ES-I3 (cell line): ENCODE measurements at regions not wholly inside any gene's neighbourhood (a gene's known extent, or its start where the extent isn't known, plus 50 kb on each side); places are given as distances from the start of the nearest gene placed in this dataset.

Source experiments
- H3K36me3 ChIP-seq: 2 replicates; pipeline ENCODE4 v1.6.1; 2013; ENCODE audit warnings: mild to moderate bottlenecking, low read length, control low read depth, moderate library complexity; ENCODE audit not compliant: insufficient read depth
- H3K4me1 ChIP-seq: 2 replicates; pipeline ENCODE4 v1.6.1; 2013; ENCODE audit warnings: mild to moderate bottlenecking, control low read depth, low read length; ENCODE audit not compliant: insufficient read depth
- H3K9ac ChIP-seq: 2 replicates; pipeline ENCODE4 v1.6.1; 2013; ENCODE audit warnings: low read depth, mild to moderate bottlenecking, low read length, moderate library complexity
- H3K9me3 ChIP-seq: 2 replicates; pipeline ENCODE4 v1.6.1; 2013; ENCODE audit warnings: mild to moderate bottlenecking, low read length, moderate library complexity; ENCODE audit not compliant: control insufficient read depth, insufficient read depth

- no peaks in the 10 kb centered on the region; the same call in 1 of the 2 replicates for H3K4me1 ChIP-seq
- H3K9ac ChIP-seq: no peak overlapping the region
- H3K36me3 ChIP-seq: no peaks in the 10 kb centered on the region
- peaks cover 1% of the 10 kb centered on the region; the same call in 1 of the 2 replicates for H3K9me3 ChIP-seq
Measured at GRCh38 chr2:156099382-156099781, 233.1 kb downstream of the NR4A2 start.

GRCh38 chr2:156098506-156098905 is 234.0 kb downstream of the NR4A2 start:
- Histone ChIP-seq H3K36me3 (no peaks in the 10 kb centered on the region), H3K4me1 (no peaks in the 10 kb centered on the region; the same call in 1 of the 2 replicates), H3K9ac (no peak overlapping the region), H3K9me3 (peaks cover 3% of the 10 kb centered on the region; the same call in 1 of the 2 replicates)

- H3K9ac ChIP-seq: no peak overlapping the region
- no peaks in the 10 kb centered on the region; the same call in 1 of the 2 replicates for H3K9me3 ChIP-seq
- H3K4me1 ChIP-seq: no peaks in the 10 kb centered on the region
- no peaks in the 10 kb centered on the region; the same call in 1 of the 2 replicates for H3K36me3 ChIP-seq
Measured at GRCh38 chr2:156088587-156088986, 243.9 kb downstream of the NR4A2 start.

- H3K36me3 ChIP-seq: no peaks in the 10 kb centered on the region; the same call in 1 of the 2 replicates
- no peak overlapping the region for H3K9ac ChIP-seq
- no peaks in the 10 kb centered on the region; the same call in 1 of the 2 replicates for H3K9me3 ChIP-seq
- no peaks in the 10 kb centered on the region for H3K4me1 ChIP-seq
Measured at GRCh38 chr2:156087875-156088274, 244.6 kb downstream of the NR4A2 start.

- Histone ChIP-seq H3K36me3 (no peaks in the 10 kb centered on the region; the same call in 1 of the 2 replicates), H3K9me3 (no peaks in the 10 kb centered on the region; the same call in none of the 2 replicates), H3K9ac (no peak overlapping the region)
Measured at GRCh38 chr2:156083763-156084493, 248.6 kb downstream of the NR4A2 start.

GRCh38 chr2:156079845-156080244 is 252.7 kb downstream of the NR4A2 start:
- Histone ChIP-seq H3K9me3 (no peaks in the 10 kb centered on the region; the same call in none of the 2 replicates), H3K9ac (no peak overlapping the region), H3K36me3 (no peaks in the 10 kb centered on the region), H3K4me1 (no peaks in the 10 kb centered on the region)

More at GRCh38 chr2:156083763-156084493, 248.6 kb downstream of the NR4A2 start:
- H3K4me1 ChIP-seq: no peaks in the 10 kb centered on the region

GRCh38 chr2:156077041-156077742 is 255.3 kb downstream of the NR4A2 start:
- Histone ChIP-seq H3K4me1 (no peaks in the 10 kb centered on the region), H3K9me3 (no peaks in the 10 kb centered on the region; the same call in none of the 2 replicates), H3K36me3 (no peaks in the 10 kb centered on the region), H3K9ac (no peak overlapping the region)

GRCh38 chr2:156065912-156066311 is 266.6 kb downstream of the NR4A2 start:
- no peaks in the 10 kb centered on the region for H3K9me3 ChIP-seq
- no peaks in the 10 kb centered on the region for H3K4me1 ChIP-seq
- H3K9ac ChIP-seq: no peak overlapping the region
- H3K36me3 ChIP-seq: no peaks in the 10 kb centered on the region

- no peaks in the 10 kb centered on the region for H3K36me3 ChIP-seq
- H3K4me1 ChIP-seq: no peaks in the 10 kb centered on the region
- H3K9ac ChIP-seq: no peak overlapping the region
- H3K9me3 ChIP-seq: no peaks in the 10 kb centered on the region
Measured at GRCh38 chr2:156064540-156064939, 268.0 kb downstream of the NR4A2 start.

GRCh38 chr2:156057647-156058046 is 274.9 kb downstream of the NR4A2 start:
- Histone ChIP-seq H3K9me3 (no peaks in the 10 kb centered on the region), H3K4me1 (no peaks in the 10 kb centered on the region), H3K36me3 (no peaks in the 10 kb centered on the region), H3K9ac (no peak overlapping the region)

GRCh38 chr2:156054983-156055382 is 277.5 kb downstream of the NR4A2 start:
- H3K9ac ChIP-seq: no peak overlapping the region

GRCh38 chr2:156046900-156047299 is 285.6 kb downstream of the NR4A2 start:
- no peaks in the 10 kb centered on the region; the same call in 1 of the 2 replicates for H3K36me3 ChIP-seq
- no peaks in the 10 kb centered on the region for H3K9me3 ChIP-seq
- H3K9ac ChIP-seq: no peak overlapping the region
- H3K4me1 ChIP-seq: no peaks in the 10 kb centered on the region

More at GRCh38 chr2:156054983-156055382, 277.5 kb downstream of the NR4A2 start:
- no peaks in the 10 kb centered on the region for H3K9me3 ChIP-seq
- H3K4me1 ChIP-seq: no peaks in the 10 kb centered on the region
- no peaks in the 10 kb centered on the region for H3K36me3 ChIP-seq

- no peaks in the 10 kb centered on the region; the same call in 1 of the 2 replicates for H3K36me3 ChIP-seq
- H3K9me3 ChIP-seq: no peaks in the 10 kb centered on the region
- H3K9ac ChIP-seq: no peak overlapping the region
- H3K4me1 ChIP-seq: peaks cover 3% of the 10 kb centered on the region; the same call in 1 of the 2 replicates
Measured at GRCh38 chr2:156042895-156043294, 289.6 kb downstream of the NR4A2 start.

GRCh38 chr2:156038021-156038420 is 294.5 kb downstream of the NR4A2 start:
- Histone ChIP-seq H3K9ac (no peak overlapping the region), H3K36me3 (no peaks in the 10 kb centered on the region), H3K4me1 (peaks cover 3% of the 10 kb centered on the region; the same call in 1 of the 2 replicates), H3K9me3 (no peaks in the 10 kb centered on the region)
